ENCODE measurements at regions not wholly inside any gene's neighbourhood (a gene's known extent, or its start where the extent isn't known, plus 50 kb on each side); places are given as distances from the start of the nearest gene placed in this dataset.

- TF ChIP-seq EZH2phosphoT487 (IDR thresholded peaks at IDR 0.05; ENCODE audit: borderline replicate concordance) (no peak), CTCF (conservative IDR thresholded peaks at IDR 0.05; ENCODE audit: low read length) (no peak)
Measured at GRCh38 chr22:42323971-42324370, 53.5 kb upstream of the TCF20 start.

Measured in Loucy (cell line).